Right kidney (tissue), 1 donor: ENCODE measurements at regions not wholly inside any gene's neighbourhood (a gene's known extent, or its start where the extent isn't known, plus 50 kb on each side); places are given as distances from the start of the nearest gene placed in this dataset.
"Not testable (repeated sequence)": the region's sequence is repeated elsewhere in the genome, so short reads cannot be mapped to it uniquely, and the experiment has no call there.

Experiments
- DNase-seq: peaks from one replicate; pipeline ENCODE4 v3.0.0-alpha.2; 2016

DNA sequence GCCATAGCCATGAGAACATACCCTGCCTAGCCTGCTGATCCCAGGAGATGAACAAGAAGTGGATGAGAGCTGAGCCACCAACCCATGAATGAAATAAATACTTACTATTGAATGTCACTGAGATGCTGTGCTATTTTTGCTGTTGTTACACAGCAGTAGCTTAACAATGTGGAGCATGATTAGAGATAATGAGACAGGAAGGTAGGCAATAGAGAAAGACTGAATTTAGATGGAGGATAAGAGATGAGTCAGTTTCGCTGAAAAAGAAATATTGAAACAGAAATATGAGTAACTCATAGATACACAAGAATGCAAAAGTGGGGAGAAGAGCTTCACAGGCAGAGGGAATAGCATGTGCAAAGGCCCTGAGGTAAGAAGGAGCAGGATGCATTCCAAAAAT is 94.9 kb upstream of the TOP1 start:
- no peak for DNase-seq

DNA sequence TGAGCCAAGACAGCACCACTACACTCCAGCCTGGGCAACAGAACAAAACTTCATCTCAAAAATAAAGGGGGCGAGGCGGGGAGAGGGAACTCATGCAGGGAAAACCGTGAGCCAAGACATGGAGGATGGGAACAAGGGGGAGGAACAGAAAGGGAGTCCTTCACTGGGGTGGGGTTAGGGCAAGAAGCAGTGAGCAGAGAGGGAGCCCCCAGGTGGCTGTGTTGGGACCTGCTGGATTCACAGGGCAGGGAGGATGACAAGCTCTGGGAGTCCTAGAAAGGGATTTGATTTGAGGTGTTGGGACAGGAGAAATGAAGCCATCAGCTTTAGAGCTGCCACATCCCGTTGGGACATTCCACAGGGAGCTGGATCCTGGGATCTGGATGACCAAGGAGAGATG is 90.6 kb upstream of the TOP1 start:
- no peak for DNase-seq

DNA sequence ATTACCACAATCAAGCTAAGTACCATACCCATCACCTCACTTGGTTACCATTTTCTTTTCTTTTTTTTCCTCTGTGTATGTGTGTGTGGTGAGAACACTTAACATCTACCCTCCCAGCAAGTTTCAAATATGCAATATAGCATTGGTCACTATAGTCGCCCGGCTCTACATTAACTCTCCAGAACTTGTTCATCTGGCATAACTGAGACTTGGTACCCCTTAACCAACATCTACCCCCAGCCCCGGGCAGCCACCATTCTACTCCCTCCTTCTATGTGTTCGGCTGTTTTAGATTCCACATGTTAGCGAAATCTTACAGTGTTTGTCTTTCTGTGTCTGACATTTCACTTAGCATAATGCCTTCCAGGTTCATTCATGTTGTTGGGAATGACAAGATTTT is 89.0 kb upstream of the TOP1 start:
- no peak for DNase-seq

DNA sequence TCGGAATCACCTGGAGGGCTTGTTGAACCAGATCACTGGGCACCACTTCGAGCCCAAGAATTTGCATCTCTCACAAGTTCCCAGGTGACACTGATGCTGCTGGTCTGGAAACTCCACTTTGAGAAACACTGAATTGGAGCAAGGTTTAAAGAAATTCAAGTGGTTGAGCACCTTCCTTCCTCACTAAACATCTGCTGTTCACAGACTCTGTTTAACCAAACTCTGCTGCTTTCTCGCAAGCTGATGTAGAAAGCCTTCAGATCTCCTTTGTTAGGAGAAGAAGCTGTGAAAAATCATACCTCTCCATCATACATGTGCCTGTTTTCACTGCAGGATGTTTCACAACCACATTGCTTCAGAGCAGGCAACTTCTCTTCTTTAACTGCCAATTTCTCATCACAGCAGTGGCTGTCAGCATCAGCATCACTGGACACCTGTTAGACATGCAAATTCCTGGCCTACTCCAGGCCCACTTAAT is 87.5 kb upstream of the TOP1 start:
- no peak for DNase-seq

DNA sequence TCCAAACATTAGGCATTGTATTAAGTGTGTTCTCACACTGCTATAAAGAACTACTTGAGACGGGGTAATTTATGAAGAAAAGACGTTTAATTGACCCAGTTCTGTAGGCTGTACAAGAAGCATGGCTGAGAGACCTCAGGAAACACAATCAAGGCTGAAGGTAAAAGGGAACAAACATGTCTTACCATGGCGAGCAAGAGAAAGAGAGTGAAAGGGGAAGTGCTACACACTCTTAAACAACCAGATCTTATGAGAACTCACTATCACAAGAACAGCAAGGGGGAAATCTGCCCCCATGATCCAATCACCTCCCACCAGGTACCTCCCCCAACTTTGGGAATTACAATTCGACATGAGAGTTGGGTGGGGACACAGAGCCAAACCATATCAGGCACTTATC is 86.6 kb upstream of the TOP1 start:
- no peak for DNase-seq

DNA sequence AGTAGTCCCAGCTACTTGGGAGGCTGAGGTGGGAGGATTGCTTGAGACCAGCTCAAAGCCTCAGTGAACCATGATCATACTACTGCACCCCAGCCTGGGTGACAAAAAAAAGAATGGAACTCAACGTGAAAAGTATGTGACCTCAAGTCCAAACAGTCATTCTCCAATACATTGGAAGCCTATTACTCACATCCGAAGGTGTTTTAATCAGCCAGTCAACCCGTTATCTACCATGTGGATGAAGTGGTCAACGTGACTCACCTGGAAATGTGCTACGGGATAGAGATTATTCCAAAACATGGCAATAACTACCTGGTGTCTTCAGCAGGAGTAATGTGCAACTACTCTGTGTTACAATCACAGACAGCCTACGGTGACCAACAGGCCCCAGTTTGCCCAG is 85.8 kb upstream of the TOP1 start:
- DNase-seq, result no peak

DNA sequence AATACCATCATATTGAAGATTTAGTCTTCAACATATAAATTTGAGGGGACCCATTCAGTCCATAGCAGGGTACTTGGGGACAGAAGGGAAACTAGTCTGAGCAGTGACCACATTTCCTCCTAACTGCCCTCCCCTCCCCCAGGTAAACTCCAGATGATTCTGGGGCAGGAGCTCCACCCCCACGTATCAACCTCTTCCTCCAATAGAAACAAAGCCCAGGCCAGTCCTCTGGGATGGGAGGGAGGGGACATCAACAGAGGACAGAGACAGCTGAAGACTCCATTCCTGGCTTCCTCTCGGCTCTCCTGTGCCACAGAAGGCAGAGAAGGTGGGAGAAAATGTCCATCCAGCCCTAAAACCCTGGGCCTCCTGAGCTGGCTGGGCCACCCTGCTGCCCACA is 85.0 kb upstream of the TOP1 start:
- DNase-seq, result no peak

DNA sequence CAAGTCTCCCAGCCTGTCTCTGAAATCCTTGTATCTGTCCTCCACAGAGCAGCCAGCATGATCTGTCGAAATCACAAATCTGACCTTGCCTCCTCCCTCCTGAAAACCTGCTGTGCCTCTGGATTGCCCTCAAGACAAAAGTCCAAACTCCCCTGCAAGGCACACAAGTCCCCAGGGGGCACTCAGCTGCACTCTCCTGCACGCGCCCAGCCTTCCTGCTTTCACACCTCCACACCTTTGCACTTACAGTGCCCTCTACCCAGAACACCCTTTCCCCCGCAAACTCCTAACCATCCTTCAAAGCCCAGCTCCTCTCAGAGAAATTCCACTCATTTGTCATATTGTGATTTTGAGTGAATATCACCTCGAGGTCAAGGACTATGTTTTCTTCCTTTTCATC is 83.4 kb upstream of the TOP1 start:
- no peak for DNase-seq

DNA sequence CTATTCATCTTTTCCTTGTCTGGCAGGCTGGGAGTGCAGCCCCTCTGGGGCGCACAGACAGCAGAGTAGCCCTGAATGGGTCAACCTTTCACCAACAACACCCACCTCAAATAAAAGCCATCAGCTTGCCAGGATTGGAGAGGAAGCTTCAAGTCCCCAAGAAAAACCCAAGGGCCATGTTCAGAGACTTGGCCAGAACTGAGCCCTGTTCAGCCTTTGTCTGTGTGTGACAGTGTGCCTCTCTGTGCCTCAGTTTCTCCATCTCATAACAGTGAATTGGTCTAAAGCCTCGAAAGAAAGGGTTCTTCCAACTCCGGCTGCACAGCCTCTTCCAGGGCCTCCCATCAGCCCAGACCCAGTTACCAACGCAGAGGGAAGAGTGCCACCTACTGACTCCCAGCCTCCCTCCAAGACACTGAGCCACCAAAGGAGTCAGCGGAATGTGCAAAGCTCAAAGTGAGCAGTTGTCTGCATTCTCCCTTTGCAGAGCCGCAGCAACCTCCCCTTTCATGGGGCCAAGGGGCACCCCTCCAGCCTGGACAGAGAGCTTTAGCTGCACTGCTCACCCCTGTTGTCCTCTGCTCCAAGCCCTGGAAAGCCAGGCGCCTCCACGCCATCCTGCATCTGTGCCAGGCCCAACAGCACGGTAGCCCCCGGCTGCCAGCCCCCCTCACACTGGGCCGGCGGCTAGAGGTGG is 82.7 kb upstream of the TOP1 start:
- DNase-seq, result peak; percentile 57

DNA sequence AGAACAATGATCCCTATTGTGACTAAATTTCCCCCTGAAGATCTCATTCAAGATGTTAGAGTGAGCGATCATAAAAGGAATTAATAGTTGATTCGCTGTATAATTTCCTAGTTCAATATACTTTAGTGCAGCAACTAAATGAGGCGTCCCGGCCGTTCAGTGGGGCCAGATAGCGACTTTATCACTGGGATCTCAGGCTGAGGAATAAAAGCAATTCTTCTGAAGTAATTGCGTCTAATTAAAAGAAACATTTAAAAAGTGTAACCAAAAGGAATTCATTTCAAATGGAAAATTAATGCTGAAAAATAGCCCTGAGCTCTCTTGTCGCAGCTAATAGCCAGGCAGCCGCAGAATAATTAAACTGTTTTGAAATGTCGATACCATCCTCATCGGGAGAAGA is 82.2 kb upstream of the TOP1 start:
- DNase-seq, result no peak

DNA sequence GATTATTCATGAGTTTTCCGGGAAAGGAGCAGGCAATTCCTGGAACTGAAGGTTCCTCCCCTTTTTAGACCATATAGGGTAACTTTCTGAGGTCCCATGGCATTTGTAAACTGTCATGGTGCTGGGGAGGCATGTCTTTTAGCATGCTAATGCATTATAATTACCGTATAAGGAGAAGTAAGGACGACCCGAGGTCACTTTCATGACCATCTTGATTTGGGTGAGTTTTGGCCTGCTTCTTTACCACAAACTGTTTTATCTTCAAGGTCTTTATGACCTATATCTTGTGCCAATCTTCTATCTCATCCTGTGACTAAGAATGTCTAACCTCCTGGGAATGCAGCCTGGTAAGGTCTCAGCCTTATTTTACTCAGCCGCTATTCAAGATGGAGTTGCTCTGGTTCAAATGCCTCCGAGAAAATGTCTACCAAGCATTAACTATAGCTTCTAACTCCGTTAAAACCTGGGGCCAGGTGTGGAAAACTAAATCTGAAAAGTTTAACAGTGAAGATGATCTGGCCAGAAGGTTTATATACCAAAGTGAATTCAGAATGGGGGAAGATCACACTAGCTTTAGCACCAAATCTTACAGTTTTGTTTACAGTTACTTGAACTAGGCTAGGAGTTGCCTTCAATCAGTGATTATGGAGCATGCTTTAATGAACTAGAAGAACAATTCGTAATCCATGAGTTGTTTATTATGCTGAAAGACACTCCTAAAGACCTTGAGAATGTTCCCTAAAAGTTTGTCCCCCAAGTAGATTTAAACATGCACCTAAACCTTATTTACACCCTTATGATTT is 80.0 kb upstream of the TOP1 start:
- DNase-seq, result no peak

DNA sequence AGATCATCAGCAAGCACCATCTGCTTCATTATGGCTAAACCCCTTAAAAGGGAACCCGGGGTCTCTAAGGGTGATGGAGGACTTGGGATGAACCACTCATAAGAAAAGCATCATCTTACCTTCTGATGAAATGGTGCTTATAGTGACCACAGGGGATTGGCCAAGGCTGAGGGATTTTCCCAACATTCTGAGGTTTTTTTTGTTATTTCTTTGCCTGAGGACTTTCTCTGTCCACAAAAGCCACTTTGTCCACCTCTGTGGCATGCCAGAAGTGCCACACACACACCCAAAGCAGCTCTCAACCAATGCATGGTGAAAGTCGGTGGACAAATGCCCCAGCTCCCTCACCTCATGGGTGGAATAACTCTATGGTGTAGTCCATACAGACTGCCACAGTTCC is 79.3 kb upstream of the TOP1 start:
- no peak for DNase-seq

DNA sequence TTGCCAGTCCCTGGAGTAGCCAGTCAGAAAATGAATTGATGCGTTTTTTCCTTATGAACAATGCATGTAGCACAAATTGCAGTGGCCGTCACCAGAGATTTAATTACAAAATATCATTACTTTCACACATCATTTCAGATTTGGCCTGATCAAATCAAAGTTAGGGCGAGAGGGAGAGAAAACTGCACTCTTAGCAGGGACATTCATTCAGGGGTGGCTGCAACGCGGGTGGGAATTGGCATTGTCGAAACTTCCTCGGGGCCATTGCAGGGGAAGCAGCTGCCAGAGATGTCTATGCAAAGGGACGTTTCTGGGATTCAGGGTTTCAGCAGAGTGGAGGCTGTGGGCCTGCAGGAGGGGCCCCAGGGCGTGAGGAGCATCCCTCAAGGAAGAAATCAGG is 76.5 kb upstream of the TOP1 start:
- DNase-seq, result no peak

DNA sequence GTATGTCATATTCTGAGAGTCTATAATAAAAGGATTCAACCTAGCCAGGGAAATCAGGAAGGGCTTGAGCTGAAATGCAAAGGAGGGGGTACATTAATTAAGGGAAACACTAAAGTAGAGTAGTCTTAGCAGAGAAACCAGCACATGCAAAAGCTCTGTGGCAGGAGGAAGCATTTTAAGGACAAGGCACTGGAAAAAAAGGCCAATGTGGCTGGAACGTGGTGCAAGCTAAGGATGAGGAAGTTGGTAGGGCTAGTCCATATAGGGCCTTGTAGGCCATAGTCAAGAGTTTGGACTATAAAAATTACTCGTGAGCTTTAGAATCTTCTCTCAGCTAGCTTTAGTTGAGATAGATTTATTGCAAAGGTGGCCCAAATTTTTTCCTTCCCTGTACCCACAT is 75.2 kb upstream of the TOP1 start:
- DNase-seq, result no peak

DNA sequence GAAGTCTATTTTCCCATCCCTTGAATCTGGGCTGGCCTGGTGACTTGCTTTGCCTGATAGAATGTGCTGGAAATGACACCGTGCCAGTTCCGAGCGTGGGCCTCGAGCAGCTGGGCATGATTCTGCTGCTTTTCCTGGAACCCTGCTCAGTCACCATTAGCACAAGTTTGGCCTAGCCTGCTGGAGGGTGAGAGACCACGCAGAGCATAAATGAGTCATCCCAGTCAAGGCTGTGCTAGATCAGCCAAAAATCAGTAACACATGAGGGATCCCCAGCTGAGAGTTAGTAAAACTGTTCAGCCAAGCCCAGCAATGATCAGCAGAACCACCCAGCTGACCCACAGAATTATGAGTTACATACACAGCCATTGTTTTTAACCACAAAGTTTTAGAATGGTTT is 74.8 kb upstream of the TOP1 start:
- DNase-seq, result no peak

DNA sequence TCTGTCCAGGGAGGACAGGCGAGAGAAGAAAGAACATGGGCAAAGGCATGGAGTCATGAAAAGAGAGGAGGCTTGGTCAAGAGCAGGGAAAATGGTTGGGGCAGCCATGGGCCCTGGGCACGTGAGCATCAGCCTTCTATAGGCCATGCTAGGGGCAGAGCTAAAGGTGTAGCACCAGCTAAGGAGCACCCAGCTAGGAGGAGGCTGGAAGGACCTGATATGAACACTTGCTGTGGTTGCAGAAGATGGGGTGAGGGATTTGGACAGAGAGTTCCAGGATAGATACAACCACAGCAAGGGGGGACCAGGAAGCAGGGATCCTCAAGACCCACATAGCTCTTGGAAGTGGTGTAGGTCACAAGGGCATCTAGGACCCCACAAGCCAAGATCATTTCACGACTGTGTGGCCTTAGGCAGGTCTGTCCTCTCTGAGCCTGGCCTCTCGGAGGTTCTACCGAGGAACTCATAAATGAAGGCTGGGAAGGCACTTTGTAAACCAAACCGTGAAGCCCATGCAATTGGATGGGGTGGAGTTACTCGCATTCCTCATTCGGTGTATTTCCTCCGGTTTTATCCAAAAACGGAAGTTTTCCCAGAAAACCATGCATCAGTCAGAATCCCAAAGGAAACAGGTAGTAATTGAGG is 74.0 kb upstream of the TOP1 start:
- no peak for DNase-seq

DNA sequence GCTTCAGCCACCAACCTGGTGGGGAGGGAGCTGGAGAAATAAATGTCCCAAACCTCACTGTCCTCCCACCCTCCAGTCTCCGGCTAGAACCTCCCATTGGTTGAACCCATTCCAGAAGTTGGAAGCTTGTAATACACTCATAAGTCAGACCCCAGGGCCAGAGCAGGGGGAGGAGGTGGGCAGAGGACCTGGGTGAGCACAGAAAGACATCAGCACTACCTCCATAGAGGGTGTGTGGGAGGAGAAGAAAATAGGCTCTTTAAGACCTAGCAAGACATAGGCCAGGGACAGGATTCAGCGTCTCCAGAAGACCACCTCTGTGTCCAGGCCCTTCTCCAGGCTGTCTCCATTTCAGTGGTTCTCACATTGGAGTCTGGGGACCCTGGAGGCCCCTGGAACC is 73.3 kb upstream of the TOP1 start:
- DNase-seq, result no peak

DNA sequence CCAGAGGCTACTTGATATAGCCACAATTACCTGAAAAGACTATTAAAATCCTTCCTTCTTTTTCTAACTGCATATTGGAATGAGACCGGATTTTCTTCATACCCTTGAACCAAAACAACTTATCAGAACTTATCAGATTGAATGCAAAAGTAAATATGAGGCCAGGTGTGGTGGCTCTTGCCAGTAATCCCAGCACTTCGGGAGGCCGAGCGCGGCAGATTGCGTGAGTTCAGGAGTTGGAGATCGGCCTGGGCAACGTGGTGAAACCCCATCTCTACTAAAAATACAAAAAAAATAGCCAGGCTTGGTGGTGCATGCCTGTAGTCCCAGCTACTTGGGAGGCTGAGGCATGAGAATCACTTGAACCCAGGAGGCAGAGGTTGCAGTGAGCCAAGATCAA is 72.8 kb upstream of the TOP1 start:
- not testable (repeated sequence) for DNase-seq

DNA sequence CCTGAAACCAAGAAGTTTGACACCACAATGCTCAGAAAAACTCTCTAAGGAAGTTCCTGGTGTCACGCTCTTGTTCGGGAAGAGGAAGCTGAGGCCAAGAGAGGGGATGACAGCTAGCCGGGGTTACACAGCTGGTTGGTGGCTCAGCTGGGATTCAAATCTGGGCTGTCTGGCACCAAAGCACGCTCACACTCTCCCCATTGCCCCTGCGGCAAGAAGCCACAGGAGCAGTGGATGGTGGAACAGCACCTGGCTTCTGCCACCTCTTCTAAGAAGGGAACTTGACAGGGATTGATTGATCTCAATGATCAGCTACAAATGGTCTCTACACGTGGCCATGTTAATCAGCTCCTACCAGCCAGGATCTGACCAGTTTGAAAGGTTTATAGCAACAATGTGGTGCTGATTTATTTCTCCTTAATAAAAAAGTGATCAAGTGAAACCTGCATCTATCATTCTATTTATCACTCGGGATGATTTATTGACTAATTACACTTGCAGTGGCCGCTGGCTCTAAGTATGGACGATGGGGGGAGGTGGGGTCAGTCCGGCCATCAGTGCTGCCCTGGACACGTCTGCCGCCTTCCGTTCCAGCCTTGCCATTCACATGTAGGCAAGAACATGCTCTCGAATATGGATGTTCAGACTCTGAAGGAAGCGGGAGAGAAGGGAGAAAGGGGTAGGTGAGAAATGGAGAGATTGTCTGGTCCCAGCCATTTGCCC is 71.9 kb upstream of the TOP1 start:
- no peak for DNase-seq

DNA sequence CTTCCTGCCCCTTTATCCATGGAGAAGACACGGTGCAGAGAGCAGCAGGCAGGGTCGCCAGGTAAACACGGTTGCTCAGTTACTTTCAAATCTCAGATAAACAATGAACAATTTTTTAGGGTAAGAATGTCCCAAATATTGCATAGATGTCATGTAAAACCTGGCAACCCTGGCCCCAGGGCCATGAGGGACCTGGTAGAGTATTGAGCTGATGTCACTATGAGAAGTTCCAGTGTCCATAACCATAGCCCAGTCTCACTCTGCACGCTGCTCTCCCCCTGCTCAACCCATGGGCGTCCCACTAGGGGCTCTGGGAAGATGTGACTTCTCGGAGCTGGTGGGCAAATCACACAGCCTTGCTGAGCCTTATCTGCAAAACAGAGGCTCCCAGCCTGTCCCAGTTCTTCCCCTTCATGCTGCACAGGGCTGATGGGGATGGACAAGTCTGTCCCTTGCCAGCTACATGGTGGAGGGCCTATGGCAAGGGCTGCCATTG is 71.3 kb upstream of the TOP1 start:
- no peak for DNase-seq

DNA sequence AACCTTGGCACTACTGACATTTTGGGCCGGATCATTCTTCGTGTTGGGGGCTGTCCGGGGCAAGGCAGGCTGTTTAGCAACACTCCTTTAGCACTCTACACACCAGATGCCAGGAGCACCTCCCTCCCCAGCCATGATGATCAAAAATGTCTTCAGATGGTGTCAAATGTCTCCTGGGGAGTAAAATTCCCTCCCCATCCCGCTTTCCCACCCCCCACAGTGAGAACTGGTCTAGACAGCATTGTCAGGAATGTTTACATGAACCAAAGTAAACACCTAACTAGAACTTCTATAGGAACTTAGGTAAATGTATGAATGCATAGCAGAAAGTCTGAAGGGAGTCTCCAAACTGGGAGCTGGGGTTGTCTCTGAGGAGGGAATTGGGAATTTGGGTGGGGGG is 70.0 kb upstream of the TOP1 start:
- DNase-seq, result no peak

DNA sequence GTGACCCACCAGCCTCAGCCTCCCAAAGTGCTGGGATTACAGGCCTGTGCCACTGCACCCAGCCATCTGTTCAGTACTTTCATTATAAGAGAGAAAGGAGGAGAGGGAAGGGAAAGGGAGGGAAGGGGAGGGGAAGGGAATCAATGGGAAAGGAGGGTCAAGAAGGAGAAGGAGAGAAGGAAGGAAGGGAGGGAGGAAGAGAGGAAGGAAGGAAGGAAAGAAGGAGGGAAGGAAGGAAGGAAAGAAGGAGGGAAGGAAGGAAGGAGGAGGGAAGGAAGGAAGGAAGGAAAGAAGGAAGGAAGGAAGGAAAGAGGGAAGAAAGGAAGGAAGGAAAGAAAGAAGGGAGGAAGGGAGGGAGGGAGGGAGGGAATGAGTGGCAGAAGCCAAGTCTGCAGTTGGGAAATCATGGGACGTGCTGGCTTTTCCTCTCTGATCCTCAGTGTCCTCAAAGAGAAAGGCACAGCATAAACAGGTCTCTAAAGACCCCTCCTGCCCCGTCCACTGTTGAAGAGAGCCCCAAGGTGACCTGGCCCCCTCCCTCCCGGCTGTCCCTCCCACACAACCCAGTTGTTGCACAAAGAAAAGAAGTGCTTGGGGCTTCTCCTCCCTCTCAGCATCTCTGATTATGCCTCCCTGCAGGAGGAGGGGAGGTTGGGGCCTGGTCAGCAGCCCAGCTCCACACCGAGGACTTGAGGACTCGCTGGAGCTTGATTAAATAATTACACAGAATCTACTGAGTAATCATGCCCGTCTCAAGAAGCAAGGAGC is 69.1 kb upstream of the TOP1 start:
- no peak for DNase-seq
